Myocyte (in vitro differentiated cells): ENCODE measurements at regions not wholly inside any gene's neighbourhood (a gene's known extent, or its start where the extent isn't known, plus 50 kb on each side); places are given as distances from the start of the nearest gene placed in this dataset.
"Not testable (repeated sequence)": the region's sequence is repeated elsewhere in the genome, so short reads cannot be mapped to it uniquely, and the experiment has no call there.

Source experiments
- DNase-seq: peaks from one replicate; pipeline ENCODE4 v3.0.0-alpha.2; 2012; ENCODE audit warnings: low read depth

DNA sequence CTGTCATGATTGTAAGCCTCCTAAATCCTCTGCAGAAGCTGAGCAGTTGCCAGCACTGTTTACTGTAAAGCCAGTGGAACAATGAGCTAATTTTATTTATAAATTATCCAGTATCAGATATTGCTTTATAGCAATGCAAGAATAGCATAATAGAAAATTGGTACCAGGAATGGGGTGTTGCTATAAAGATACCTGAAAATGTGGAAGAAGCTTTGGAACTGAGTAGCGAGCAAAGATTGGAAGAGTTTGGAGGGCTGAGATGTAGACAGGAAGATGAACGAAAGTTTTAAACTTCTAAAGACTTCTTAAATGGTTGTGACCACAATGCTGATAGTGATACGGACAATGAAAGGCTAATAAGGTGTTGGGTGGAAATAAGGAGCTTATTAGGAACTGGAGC, 917.4 kb upstream of the POT1 start:
- no peak for DNase-seq

DNA sequence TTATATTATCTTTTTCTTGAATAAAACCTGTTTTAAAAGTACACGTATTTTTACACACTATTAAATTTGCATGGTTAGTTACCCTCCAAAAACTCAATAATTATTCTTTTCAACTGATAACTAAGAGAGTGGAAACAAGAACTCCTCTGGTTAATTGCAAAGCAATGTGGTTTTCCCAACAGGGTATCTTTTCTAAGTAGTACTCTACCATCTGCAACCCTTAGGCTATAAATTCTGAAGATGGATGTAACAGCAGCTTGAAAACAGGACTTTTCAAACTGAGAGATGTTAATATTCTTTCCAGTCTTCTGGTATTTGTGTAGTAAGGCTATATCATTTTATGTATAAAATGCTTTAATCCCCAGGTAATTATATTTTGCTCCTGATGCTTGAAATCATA, 916.1 kb upstream of the POT1 start:
- no peak for DNase-seq

DNA sequence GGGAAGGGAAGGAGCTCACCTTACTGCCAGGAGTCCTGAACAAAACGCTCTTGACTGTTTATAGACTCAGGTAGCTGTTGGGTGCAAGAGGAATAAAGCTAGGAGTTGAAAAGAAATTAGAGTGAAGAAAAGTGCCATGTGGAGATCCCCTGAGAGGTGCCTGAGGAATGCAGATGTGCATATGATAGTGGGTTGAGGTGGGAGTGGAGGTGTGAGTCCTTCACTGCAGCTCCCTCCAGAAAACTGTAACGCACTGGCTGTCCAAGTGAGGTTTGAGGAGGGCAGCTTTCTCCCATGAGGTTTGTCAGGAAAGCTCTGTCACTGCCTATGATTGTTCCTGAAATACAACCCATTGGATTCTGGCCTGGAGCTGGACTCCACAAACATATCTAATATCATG, 904.8 kb upstream of the POT1 start:
- DNase-seq, result no peak

DNA sequence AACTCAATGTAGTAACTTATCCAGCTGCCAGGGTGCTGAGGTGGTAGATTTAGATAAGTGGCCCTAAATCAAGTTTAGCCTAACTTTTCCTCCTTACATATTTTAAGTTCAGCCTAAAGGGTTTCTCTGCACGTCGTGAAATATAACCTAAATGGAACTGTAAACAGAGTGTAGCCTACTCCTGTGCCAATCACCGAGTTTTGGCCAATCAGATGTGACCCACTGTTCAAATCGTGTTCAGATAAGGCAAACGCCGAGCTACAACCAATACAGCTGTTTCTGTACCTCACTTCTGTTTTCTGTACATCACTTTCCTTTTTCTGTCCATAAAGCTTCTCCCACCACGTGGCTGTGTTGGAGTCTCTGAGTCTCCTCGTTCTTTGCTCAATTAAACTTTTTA, 904.2 kb upstream of the POT1 start:
- DNase-seq, result no peak

DNA sequence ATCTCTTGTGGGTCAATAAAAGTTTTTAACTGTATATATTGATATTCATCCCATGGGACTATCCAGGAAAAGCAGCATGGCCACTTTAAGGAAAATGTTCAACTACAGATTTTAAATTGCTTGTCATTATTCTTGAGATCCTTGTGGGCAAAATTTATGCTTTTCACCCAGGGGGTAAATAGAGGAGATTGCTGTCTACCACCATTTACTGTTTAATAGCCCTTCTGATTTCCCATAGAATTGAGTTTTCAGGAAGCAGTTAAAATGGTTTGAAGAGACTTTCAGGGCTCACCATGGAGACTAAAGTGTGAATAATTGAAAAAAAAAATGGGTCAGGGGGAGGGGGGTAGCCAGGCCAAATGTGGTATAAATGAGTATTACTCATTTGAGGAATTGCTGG, 901.1 kb upstream of the POT1 start:
- no peak for DNase-seq

DNA sequence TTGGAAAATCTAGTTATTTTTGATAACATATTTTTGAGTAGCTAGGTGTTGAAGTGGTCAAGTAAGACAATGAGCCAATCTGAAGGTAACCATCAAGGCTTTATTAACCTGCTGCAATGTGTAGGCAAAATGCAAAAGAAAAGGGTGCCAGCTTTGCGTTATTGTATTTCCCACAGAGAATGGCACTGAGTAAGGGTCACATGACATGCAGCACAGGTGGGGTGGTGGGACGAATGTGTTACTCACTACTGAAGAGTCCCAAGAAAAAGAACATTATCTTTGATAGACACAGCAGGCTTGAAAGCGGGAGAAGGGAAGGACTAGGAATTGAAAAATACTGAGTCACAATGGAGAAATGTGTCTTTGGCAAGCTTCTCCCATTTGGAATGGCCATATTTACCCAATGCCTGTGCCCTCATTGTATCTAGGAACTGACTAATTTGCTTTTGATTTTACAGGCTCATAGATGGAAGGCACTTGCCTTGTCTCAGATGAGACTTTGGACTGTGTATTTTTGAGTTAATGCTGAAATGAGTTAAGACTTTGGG, 898.6 kb upstream of the POT1 start:
- no peak for DNase-seq

DNA sequence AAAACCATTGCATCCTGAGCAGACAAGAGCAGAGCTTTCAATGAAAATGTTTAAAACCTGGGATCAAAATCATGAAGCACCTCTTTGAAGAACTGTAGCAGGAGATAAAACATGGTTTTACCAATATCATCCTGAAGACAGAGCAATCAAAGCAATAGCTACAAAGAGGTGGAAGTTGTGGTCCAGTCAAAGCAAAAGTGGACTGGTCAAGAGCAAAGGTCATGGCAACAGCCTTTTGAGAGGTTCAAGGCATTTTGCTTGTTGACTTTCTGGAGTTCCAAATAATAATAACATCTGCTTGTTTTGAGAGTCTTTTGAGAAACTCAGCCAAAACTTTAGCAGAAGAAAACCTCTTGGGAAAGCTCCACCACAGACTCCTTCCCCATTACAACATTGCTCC, 893.9 kb upstream of the POT1 start:
- DNase-seq, result no peak

DNA sequence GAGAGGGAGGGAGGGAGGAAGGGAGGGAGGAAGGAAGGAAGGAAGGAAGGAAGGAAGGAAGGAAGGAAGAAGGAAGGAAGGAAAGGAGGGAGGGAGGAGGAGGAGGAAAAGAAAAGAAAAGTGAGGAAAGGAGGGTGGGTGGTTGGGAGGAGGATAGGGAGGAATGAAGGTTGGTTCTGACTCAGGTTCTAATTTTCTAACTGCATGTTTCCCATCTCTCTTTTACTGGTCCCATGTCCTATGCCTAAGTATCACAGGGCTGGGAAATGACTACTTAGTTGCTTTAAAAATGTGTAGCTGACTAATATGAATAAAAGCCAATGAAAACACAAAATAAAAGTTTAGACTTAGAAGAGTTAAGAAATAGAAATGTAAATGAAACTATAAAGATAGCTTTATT, 890.9 kb upstream of the POT1 start:
- no peak for DNase-seq

DNA sequence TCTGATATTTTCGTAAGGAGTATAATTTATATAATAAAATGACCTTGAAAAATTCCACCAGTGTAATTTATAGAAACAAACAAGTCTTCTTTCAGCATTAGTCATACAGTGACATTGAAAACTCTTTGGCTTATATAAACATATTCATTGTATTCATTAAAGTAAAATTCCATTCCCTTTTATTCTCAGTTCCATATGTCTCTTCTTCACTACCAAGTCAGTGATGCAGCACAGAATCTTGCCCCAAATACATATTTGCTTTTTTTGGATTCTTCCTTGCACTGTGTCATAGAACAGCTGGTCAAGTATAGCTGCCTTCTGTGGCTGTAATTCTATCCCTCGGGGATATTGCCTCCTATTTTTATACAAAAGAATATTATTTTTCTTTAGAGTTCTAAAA, 884.5 kb upstream of the POT1 start:
- DNase-seq, result peak; percentile 13

DNA sequence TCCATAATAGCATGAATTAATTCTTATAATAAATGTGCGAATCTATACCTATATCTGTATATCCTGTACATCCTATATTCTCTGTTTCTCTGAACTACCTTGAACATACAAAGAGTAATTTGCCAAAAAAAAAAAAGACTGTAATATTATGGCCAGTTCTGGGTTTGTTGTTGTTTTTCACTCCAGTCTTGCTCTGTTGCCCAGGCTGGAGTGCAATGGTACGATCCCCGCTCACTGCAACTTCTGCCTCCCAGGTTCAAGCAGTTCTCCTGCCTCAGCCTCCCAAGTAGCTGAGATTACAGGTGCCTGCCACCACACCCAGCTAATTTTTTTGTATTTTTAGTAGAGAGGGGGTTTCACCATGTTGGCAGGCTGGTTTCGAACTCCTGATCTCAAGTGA, 876.9 kb upstream of the POT1 start:
- DNase-seq, result not testable (repeated sequence)

DNA sequence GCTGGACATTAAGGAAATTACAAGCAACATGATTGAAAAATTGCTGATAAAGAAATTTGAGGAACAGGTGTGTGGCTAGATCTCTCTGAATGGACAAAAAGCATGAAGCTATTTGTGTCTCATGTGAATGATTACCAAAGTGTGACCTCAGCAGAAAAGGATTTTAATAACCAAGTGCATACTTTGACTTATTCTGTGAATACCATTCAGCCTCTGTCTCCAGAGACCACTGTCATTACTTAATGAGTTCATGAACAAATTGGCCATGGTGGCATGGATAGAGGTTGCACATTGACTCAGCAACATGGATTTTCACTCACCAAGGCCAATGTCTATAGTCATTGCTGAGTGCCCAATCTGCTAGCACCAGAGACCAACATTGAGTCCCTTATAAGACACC, 874.6 kb upstream of the POT1 start:
- DNase-seq, result no peak

DNA sequence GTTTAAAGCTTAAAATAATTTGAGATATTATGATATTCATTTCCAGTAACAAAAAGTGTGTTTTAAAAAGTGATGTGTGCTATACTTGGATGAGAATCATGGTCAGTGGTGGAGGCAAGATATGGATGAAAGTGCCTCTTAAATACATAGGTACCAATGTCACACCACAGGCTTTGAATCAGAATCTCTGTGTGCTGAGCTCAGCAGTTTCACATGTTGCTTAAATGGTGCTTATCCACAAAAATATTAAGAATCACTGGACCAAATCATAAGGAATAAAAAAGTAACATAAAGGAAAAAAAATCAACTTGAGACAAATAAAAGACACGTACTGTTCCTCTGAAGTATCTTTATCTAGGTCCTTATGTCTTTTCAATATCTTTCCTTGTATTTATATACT, 850.5 kb upstream of the POT1 start:
- no peak for DNase-seq

DNA sequence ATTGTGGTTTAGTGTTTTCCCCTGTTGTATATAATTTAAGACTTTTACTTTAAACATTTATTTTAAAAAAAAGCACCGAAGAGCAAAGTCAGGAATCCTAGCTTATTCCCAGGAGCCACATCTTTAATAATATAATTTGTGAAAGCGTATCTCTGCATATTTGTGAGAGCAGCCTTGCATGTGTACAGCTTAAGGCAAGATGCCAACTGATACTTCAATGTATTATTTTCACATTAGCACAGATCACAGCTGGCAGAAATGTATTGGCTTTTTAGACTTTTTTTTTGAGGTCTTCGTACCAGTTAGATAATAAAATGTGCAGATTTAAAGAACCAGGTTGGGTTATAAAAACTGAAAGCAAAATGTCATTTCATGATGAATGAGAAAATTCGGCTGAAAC, 845.7 kb upstream of the POT1 start:
- no peak for DNase-seq

DNA sequence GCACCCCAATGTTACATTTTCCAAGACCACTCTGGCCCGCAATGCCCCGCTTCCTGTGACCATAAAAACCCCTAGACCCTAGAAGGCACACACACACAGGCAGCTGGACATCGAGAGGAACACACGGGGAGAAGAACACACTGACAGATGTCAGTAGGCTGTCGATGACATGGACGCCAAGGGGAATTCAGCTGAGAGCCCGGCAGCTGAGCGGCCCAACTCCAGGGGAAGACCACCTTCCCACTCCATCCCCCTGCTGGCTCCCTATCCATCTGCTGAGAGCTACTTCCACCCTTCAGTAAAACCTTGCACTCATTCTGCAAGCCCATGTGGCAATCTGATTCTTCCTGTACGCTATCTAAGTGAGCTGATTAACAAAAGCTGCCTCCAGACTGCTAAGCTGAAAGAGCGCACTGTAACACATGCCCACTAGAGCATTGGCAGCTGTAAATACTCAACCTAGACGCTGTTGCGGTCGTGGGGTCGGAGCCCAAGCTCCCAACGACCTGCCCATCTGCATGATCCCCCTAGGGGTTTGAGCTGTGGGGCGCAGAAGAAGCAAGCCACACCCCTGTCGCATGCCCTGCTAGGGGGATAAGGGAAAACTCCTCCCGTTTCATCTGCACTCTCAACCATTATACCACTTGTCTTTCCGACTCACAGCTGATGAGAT, 843.6 kb upstream of the POT1 start:
- no peak for DNase-seq

DNA sequence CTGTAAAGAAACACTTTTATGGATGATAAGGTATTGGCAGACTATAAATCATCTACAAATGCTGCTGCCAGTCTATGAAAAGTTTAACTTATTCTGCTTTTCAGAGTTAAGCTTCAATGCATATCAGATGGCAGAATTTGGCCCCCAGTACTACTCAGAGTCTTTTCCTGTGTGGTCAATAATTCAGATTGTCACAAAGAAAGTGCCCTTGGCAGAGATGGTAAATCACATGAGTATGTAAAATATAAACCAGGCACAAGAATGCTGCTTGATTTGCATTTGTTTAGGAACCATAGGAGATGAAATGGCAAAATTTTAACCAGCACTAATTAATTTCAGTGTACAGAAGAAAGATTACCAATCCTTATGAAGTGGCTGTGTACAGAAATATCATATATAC, 818.3 kb upstream of the POT1 start:
- DNase-seq, result no peak

DNA sequence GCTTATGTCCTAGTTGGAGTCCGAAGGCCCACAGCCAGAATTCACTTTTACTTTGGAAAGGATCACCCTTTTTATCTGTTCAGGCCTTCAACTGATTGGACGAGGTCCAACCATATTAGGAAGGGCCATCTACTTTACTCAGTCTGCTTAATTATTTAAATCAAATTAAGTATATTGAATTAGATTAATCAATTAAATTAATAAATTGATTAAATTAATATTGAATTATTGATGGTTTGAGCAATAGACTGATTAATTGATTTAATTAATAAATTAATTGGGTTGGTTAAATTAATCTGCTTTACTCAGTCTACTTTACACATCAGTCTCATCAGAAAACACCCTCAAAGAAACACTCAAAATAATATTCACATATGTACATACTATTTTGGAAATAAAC, 816.9 kb upstream of the POT1 start:
- no peak for DNase-seq

DNA sequence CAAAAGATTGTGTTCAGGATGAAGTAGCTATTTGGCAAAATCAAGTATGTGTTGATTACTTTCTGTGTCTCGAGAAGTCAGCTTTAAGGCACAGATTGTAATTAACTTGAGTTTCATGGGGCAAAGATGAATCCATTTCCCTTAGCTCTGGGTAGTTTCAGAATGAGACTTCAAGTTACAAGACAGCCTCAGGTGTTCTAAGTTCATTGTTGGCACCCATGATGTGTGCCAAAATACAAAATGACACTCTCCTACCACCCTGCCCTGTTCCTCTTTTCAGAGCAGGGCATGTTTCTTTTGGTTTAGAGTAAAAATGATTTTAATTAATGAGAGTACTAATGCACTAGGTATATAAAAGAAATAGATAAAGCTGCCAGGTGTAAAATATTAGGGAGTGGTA, 797.6 kb upstream of the POT1 start:
- DNase-seq, result no peak

DNA sequence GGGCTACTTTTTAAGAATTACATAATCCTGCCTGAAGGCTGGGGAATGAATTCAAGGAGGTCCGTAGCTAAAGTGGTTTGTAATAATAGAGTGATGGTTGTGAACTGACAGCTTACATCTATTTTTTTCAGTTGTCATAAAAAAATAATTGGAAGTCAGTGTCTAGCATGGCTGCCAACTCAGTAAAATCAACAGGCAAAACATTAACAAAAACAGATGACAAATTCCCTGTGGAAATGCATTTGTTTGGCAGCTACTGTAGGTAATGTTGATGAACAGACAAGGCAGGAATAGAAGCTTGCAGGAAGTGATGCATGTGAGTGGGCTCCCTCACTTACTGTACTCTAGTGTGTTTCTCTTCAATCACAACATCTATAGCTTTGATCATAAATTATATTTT, 766.0 kb upstream of the POT1 start:
- DNase-seq, result no peak

DNA sequence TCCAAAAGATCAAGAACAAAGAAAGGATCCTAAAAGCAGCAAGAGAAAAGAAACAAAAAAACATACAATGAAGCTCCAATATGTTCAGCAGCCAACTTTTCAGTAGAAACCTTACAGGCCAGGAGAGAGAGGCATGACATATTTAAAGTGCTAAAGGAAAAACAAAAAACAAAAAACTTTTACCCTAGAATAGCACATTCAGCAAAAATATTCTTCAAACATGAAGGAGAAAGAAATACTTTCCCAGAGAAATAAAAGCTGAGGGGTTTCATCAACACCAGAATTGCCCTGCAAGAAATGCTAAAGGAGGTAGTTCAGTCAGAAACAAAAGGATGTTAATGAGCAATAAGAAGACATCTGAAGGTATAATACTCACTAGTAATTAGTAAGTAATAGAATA, 753.5 kb upstream of the POT1 start:
- no peak for DNase-seq

DNA sequence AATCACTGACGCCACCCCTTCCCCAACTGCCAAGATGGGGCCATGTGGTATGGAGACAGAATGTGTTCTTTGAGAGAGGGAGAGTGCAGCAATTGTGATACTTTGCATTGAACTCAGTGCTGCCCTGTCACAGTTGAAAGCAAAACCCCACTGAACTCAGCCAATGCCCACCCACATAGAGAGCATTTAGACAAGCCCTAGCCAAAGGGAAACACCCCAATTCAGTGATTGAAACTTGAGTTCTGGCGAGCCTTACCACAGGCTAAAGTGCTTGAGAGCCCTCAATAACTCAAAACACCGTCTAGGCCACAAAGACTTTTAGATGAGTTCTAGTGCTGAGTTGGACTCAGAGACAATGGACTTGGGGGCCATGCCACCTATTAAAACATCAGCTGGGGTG, 751.9 kb upstream of the POT1 start:
- no peak for DNase-seq

DNA sequence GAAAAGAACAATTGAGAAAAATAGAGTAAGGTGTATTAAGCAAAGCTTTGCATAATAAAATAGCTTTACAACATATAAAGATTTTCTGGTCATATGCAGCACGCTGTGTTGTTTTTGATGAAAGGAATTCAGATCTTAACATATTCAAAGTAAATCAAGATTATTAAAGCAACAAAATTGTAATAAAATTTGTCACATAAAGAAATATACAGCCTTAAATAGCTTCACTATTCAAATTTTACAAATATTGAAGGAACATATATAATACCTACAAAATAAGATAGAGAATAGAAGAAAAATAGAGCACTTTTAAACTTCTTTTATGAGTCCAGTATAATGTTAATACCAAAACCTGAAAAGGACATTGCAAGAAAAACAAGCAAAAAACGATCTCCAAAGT, 749.1 kb upstream of the POT1 start:
- no peak for DNase-seq

DNA sequence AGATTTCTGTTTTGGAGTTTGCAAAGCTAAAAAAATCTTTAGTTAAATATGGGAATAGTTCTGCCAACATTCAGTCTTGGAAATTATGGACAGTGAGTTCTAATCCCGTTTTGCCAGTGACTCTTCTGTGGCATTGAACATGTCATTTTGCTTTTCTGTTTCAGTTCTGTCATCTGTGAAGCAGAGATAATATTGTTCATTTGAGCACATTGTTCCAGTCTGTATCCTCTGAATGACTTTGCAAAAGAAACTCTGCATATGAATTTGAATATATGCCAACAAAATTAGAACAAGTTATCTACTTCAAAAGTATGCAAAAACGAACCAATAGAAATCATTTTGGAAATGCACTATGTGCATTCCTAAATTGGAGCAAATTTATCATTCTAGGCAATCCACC, 746.0 kb upstream of the POT1 start:
- DNase-seq, result no peak

DNA sequence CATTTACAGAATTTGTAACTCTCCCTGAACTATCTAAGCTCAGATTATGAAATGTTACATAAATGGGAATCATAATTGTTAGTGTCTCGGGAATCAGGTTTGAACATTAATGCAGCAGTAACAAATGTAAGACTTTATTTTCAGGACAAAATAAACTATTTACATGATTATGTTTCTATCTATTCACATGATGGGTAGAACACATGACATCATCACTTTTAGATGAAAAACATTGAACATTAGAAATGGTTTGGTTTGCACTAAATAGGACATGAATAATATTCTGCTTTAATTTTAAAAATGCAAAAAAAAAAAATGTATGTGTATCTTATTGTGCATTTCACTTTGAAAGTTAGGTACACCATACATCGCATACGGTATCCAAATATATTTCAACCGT, 745.5 kb upstream of the POT1 start:
- DNase-seq, result no peak
